ENCODE measurements at regions not wholly inside any gene's neighbourhood (a gene's known extent, or its start where the extent isn't known, plus 50 kb on each side); places are given as distances from the start of the nearest gene placed in this dataset.

GRCh38 chr14:106044949-106045596 is 518.7 kb downstream of the TMEM121 start:
- WGBS, 2 donors: 44 to 50% methylated on average over 8 to 9 of the region's 9 CpGs
- no peaks in the 10 kb centered on the region for H3K27me3 ChIP-seq
- no peak overlapping the region for H3K27ac ChIP-seq
- H3K9me3 ChIP-seq: no peaks in the 10 kb centered on the region
- TF ChIP-seq CTCF (IDR thresholded peaks at IDR 0.05) (peak in 6 of 7 experiments; percentile 20 to 66 (median 42)), POLR2A (IDR thresholded peaks at IDR 0.05) (no peak)
- DNase-seq: peak; percentile 29 to 70 (median 52)
- no peak for ATAC-seq
- H3K4me3 ChIP-seq: no peak overlapping the region
- H3K4me1 ChIP-seq: no peaks in the 10 kb centered on the region
- intact Hi-C loops (cut with DNase I): no loop called here
- H3K36me3 ChIP-seq (replicated peaks in 1 of 2; ENCODE audit: insufficient read depth in 1 of 2, low read depth in 2 of 2): no peaks in the 10 kb centered on the region

DNA sequence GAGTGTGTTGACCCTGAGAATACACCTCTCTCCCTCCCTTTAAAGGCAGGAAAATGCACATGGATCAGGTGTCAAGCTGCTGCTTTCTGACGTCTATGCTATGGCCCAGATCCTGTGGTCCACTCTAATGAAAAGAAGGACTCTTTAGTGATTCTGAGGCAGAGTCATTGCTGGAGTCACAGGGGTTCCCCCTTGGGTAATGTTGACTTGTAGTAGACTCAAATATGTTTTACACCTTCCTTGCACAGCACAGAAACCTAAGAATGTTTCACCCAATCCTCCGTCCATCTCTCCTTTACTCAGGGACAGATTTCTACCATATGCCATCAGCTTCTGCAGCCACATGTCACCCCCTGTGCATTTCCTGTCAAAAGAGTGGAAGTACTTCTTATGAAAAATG is 525.4 kb downstream of the TMEM121 start:
- no peak for DNase-seq
- ATAC-seq: no peak
- H3K4me1 ChIP-seq: no peaks in the 10 kb centered on the region
- no peaks in the 10 kb centered on the region for H3K27me3 ChIP-seq
- H3K36me3 ChIP-seq (replicated peaks in 1 of 2; ENCODE audit: insufficient read depth in 1 of 2, low read depth in 2 of 2): no peaks in the 10 kb centered on the region
- intact Hi-C loops (cut with DNase I): no loop called here
- no peak overlapping the region for H3K4me3 ChIP-seq
- WGBS, 2 donors: 55 to 63% methylated on average over 2 of the region's 2 CpGs
- TF ChIP-seq CTCF (IDR thresholded peaks at IDR 0.05) (no peak), POLR2A (IDR thresholded peaks at IDR 0.05) (no peak)
- H3K9me3 ChIP-seq: no peaks in the 10 kb centered on the region
- H3K27ac ChIP-seq: no peak overlapping the region

- no peak for DNase-seq
- Histone ChIP-seq H3K36me3 (replicated peaks in 1 of 2; ENCODE audit: insufficient read depth in 1 of 2, low read depth in 2 of 2) (no peaks in the 10 kb centered on the region), H3K27ac (no peak overlapping the region), H3K4me3 (no peak overlapping the region), H3K9me3 (no peaks in the 10 kb centered on the region), H3K4me1 (no peaks in the 10 kb centered on the region), H3K27me3 (no peaks in the 10 kb centered on the region)
- no peak for ATAC-seq
- TF ChIP-seq POLR2A (IDR thresholded peaks at IDR 0.05) (no peak), CTCF (IDR thresholded peaks at IDR 0.05) (no peak)
- 40 to 48% methylated on average over 6 of the region's 6 CpGs for WGBS, 2 donors
- intact Hi-C loops (cut with DNase I): no loop called here
Observed at GRCh38 chr14:106055289-106055688, 528.9 kb downstream of the TMEM121 start.

DNA sequence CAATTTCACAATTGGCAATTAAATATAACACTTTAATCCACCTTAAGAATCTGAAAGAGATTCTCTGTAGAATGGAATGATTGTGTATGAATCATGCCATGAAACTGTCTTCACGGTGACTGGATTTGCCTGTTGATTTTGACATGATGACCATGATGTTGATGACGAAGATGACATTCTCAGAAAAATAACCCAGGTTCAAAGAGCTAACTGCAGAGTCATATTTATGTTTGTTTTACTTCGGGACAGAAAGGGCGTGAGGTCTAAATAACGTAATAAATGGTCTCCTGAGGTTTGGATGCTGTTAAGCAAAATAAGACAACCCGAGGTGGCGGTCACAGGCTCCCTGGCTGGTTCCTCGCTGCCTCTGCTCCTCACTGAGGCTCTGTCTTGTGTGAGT is 532.0 kb downstream of the TMEM121 start:
- intact Hi-C loops (cut with DNase I): no loop called here
- Histone ChIP-seq H3K9me3 (no peaks in the 10 kb centered on the region), H3K27me3 (no peaks in the 10 kb centered on the region), H3K27ac (no peak overlapping the region), H3K4me3 (no peak overlapping the region), H3K4me1 (no peaks in the 10 kb centered on the region), H3K36me3 (replicated peaks in 1 of 2; ENCODE audit: insufficient read depth in 1 of 2, low read depth in 2 of 2) (no peaks in the 10 kb centered on the region)
- WGBS, 2 donors: 38 to 45% methylated on average over 8 of the region's 8 CpGs
- TF ChIP-seq CTCF (IDR thresholded peaks at IDR 0.05): no peak
- no peak for TF ChIP-seq POLR2A (IDR thresholded peaks at IDR 0.05)
- DNase-seq (no peak), ATAC-seq (no peak)

GRCh38 chr14:106060276-106060975 is 534.0 kb downstream of the TMEM121 start:
- Histone ChIP-seq H3K4me1 (no peaks in the 10 kb centered on the region), H3K9me3 (no peaks in the 10 kb centered on the region), H3K27me3 (no peaks in the 10 kb centered on the region), H3K36me3 (replicated peaks in 1 of 2; ENCODE audit: insufficient read depth in 1 of 2, low read depth in 2 of 2) (no peaks in the 10 kb centered on the region), H3K4me3 (no peak overlapping the region), H3K27ac (no peak overlapping the region)
- intact Hi-C loops (cut with DNase I): no loop called here
- no peak for ATAC-seq
- TF ChIP-seq CTCF (IDR thresholded peaks at IDR 0.05) (no peak), POLR2A (IDR thresholded peaks at IDR 0.05) (no peak)
- no peak for DNase-seq
- WGBS, 2 donors: 54 to 63% methylated on average over 3 of the region's 3 CpGs

All from body of pancreas (tissue), 4 donors.